ENCODE measurements at regions not wholly inside any gene's neighbourhood (a gene's known extent, or its start where the extent isn't known, plus 50 kb on each side); places are given as distances from the start of the nearest gene placed in this dataset.
"Not testable (repeated sequence)": the region's sequence is repeated elsewhere in the genome, so short reads cannot be mapped to it uniquely, and the experiment has no call there.

GRCh38 chr1:66424530-66424929 is 109.4 kb upstream of the SGIP1 start:
- not testable (repeated sequence) for H3K36me3 ChIP-seq (ENCODE audit: control insufficient read depth, insufficient read depth, low read length); H3K9me3 ChIP-seq (ENCODE audit: control insufficient read depth, low read length); H3K4me2 ChIP-seq (ENCODE audit: low read length)

GRCh38 chr1:66426239-66426853 is 107.6 kb upstream of the SGIP1 start:
- Histone ChIP-seq H3K27ac (no peak overlapping the region), H2AFZ (no peak overlapping the region), H3K4me1 (no peaks in the 10 kb centered on the region), H3K27me3 (ENCODE audit: control insufficient read depth, insufficient read depth, low read length) (no peaks in the 10 kb centered on the region), H3K79me2 (no peaks in the 10 kb centered on the region), H3K36me3 (ENCODE audit: control insufficient read depth, insufficient read depth, low read length) (no peaks in the 10 kb centered on the region), H3K9ac (no peak overlapping the region), H3K9me3 (ENCODE audit: control insufficient read depth, low read length) (no peaks in the 10 kb centered on the region), H3K4me2 (ENCODE audit: low read length) (no peak overlapping the region), H3K4me3 (ENCODE audit: low read depth, low read length) (no peak overlapping the region)
- TF ChIP-seq CTCF (IDR thresholded peaks at IDR 0.05) = no peak

More at GRCh38 chr1:66424530-66424929, 109.4 kb upstream of the SGIP1 start:
- not testable (repeated sequence) for H3K79me2 ChIP-seq; H2AFZ ChIP-seq; H3K27me3 ChIP-seq (ENCODE audit: control insufficient read depth, insufficient read depth, low read length); H3K27ac ChIP-seq; H3K9ac ChIP-seq; H3K4me1 ChIP-seq; H3K4me3 ChIP-seq (ENCODE audit: low read depth, low read length)

GRCh38 chr1:66430815-66431214 is 103.1 kb upstream of the SGIP1 start:
- not testable (repeated sequence) for H3K9ac ChIP-seq; H3K4me1 ChIP-seq; H3K4me2 ChIP-seq (ENCODE audit: low read length); H3K79me2 ChIP-seq; H3K9me3 ChIP-seq (ENCODE audit: control insufficient read depth, low read length); H3K36me3 ChIP-seq (ENCODE audit: control insufficient read depth, insufficient read depth, low read length); H3K27me3 ChIP-seq (ENCODE audit: control insufficient read depth, insufficient read depth, low read length); H3K27ac ChIP-seq; H3K4me3 ChIP-seq (ENCODE audit: low read depth, low read length); H2AFZ ChIP-seq

GRCh38 chr1:66431999-66432398 is 102.0 kb upstream of the SGIP1 start:
- no peak overlapping the region for H3K4me3 ChIP-seq (ENCODE audit: low read depth, low read length)
- H3K27ac ChIP-seq = no peak overlapping the region
- no peak overlapping the region for H3K4me2 ChIP-seq (ENCODE audit: low read length)
- no peaks in the 10 kb centered on the region for H3K27me3 ChIP-seq (ENCODE audit: control insufficient read depth, insufficient read depth, low read length)
- no peak for TF ChIP-seq CTCF (IDR thresholded peaks at IDR 0.05)
- no peaks in the 10 kb centered on the region for H3K4me1 ChIP-seq
- H3K9ac ChIP-seq = no peak overlapping the region
- H2AFZ ChIP-seq = no peak overlapping the region
- no peaks in the 10 kb centered on the region for H3K9me3 ChIP-seq (ENCODE audit: control insufficient read depth, low read length)
- no peaks in the 10 kb centered on the region for H3K36me3 ChIP-seq (ENCODE audit: control insufficient read depth, insufficient read depth, low read length)
- no peaks in the 10 kb centered on the region for H3K79me2 ChIP-seq

GRCh38 chr1:66433611-66434010 is 100.3 kb upstream of the SGIP1 start:
- no peaks in the 10 kb centered on the region for H3K79me2 ChIP-seq
- TF ChIP-seq CTCF (IDR thresholded peaks at IDR 0.05) = no peak
- H3K4me1 ChIP-seq = no peaks in the 10 kb centered on the region
- no peak overlapping the region for H3K9ac ChIP-seq
- no peaks in the 10 kb centered on the region for H3K9me3 ChIP-seq (ENCODE audit: control insufficient read depth, low read length)
- no peaks in the 10 kb centered on the region for H3K27me3 ChIP-seq (ENCODE audit: control insufficient read depth, insufficient read depth, low read length)
- H3K27ac ChIP-seq = no peak overlapping the region
- no peak overlapping the region for H3K4me3 ChIP-seq (ENCODE audit: low read depth, low read length)
- no peak overlapping the region for H2AFZ ChIP-seq
- H3K4me2 ChIP-seq (ENCODE audit: low read length) = no peak overlapping the region
- no peaks in the 10 kb centered on the region for H3K36me3 ChIP-seq (ENCODE audit: control insufficient read depth, insufficient read depth, low read length)

GRCh38 chr1:66434096-66434495 is 99.9 kb upstream of the SGIP1 start:
- no peak for TF ChIP-seq CTCF (IDR thresholded peaks at IDR 0.05)
- Histone ChIP-seq H3K36me3 (ENCODE audit: control insufficient read depth, insufficient read depth, low read length) (no peaks in the 10 kb centered on the region), H3K9me3 (ENCODE audit: control insufficient read depth, low read length) (no peaks in the 10 kb centered on the region), H3K4me2 (ENCODE audit: low read length) (no peak overlapping the region), H3K79me2 (no peaks in the 10 kb centered on the region), H3K4me1 (no peaks in the 10 kb centered on the region), H3K27ac (no peak overlapping the region), H3K27me3 (ENCODE audit: control insufficient read depth, insufficient read depth, low read length) (no peaks in the 10 kb centered on the region), H2AFZ (no peak overlapping the region), H3K4me3 (ENCODE audit: low read depth, low read length) (no peak overlapping the region), H3K9ac (no peak overlapping the region)
